ENCODE measurements at regions not wholly inside any gene's neighbourhood (a gene's known extent, or its start where the extent isn't known, plus 50 kb on each side); places are given as distances from the start of the nearest gene placed in this dataset.

GRCh38 chr15:87710406-87710805 is 546.1 kb downstream of the NTRK3 start:
- intact Hi-C loops (cut with micrococcal nuclease; ENCODE audit: unreplicated experiment), result no loop called here
- no peaks in the 10 kb centered on the region for H3K36me3 ChIP-seq (ENCODE audit: insufficient read depth, low read length)
- DNase-seq (ENCODE audit: low spot score), result no peak
- no peaks in the 10 kb centered on the region for H3K9me2 ChIP-seq (ENCODE audit: insufficient read depth, low read length)
- no peaks in the 10 kb centered on the region for H4K20me1 ChIP-seq (ENCODE audit: insufficient read depth, low read length)
- POLR2A ChIA-PET, result no interaction called here
- no peaks in the 10 kb centered on the region for H3K4me1 ChIP-seq (ENCODE audit: insufficient read depth, low read length, poor library complexity, severe bottlenecking)
- no TSS peak for BruUV-seq (replicated peaks)
- CTCF ChIA-PET (ENCODE audit: unreplicated experiment), result no interaction called here
- H3K79me2 ChIP-seq (ENCODE audit: insufficient read depth, low read depth, low read length), result no peaks in the 10 kb centered on the region
- no peak overlapping the region for H3K4me2 ChIP-seq (ENCODE audit: low read length)
- H2AFZ ChIP-seq (ENCODE audit: low read length), result no peak overlapping the region
- no peak overlapping the region for H3K27ac ChIP-seq (ENCODE audit: low read depth, low read length, poor library complexity, severe bottlenecking)
- no peak overlapping the region for H3K4me3 ChIP-seq (ENCODE audit: low read depth, low read length, poor library complexity, severe bottlenecking)
- TF ChIP-seq EZH2phosphoT487 (IDR thresholded peaks at IDR 0.05; ENCODE audit: borderline replicate concordance, low read depth, low read length) (no peak), CTCF (conservative IDR thresholded peaks at IDR 0.05; ENCODE audit: low read length) (no peak)
- no peaks in the 10 kb centered on the region for H3K9me3 ChIP-seq (ENCODE audit: low read length)

DNA sequence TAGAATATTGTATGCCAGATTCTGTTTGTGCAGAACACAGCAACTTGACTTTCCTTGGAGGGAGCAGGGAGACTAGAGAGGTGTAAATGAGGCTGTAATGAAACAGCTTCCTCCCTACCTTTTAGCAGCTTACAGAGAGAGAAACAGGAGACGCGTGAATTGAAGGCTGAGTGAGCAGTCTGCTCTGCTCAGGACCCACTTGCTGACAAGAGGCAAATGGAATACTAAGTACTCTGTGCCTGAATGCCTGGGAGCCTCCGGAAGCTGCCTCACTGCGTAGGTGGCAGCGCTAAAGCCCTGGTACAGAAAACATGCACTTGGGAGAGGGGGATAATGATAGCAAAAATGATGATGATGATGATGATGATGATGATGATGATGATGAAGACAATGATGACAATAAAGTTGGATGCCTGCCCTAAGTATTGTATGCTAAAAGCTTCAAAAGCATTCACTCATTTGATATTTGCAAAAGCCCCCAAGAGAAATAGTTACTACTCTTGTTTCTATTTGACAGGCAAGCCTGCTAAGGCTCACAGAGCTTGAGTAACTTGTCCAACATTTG is 548.9 kb downstream of the NTRK3 start:
- no peaks in the 10 kb centered on the region for H3K79me2 ChIP-seq (ENCODE audit: insufficient read depth, low read depth, low read length)
- CTCF ChIA-PET (ENCODE audit: unreplicated experiment), result no interaction called here
- no TSS peak for BruUV-seq (replicated peaks)
- no peaks in the 10 kb centered on the region for H3K4me1 ChIP-seq (ENCODE audit: insufficient read depth, low read length, poor library complexity, severe bottlenecking)
- H3K9me2 ChIP-seq (ENCODE audit: insufficient read depth, low read length), result no peaks in the 10 kb centered on the region
- no peak for DNase-seq (ENCODE audit: low spot score)
- POLR2A ChIA-PET, result interaction anchor here (0.9 kb wide), 1 partner anchor 26 kb away, joined by 7 read pairs; no protein-coding TSS in a partner anchor
- H3K9me3 ChIP-seq (ENCODE audit: low read length), result no peaks in the 10 kb centered on the region
- H3K36me3 ChIP-seq (ENCODE audit: insufficient read depth, low read length), result no peaks in the 10 kb centered on the region
- no peaks in the 10 kb centered on the region for H4K20me1 ChIP-seq (ENCODE audit: insufficient read depth, low read length)
- no peak overlapping the region for H3K27ac ChIP-seq (ENCODE audit: low read depth, low read length, poor library complexity, severe bottlenecking)
- no peak overlapping the region for H3K4me3 ChIP-seq (ENCODE audit: low read depth, low read length, poor library complexity, severe bottlenecking)
- intact Hi-C loops (cut with micrococcal nuclease; ENCODE audit: unreplicated experiment), result no loop called here
- no peak overlapping the region for H3K4me2 ChIP-seq (ENCODE audit: low read length)
- no peak overlapping the region for H2AFZ ChIP-seq (ENCODE audit: low read length)
- TF ChIP-seq EZH2phosphoT487 (IDR thresholded peaks at IDR 0.05; ENCODE audit: borderline replicate concordance, low read depth, low read length) (no peak), CTCF (conservative IDR thresholded peaks at IDR 0.05; ENCODE audit: low read length) (no peak)

- H3K4me3 ChIP-seq (ENCODE audit: low read depth, low read length, poor library complexity, severe bottlenecking), result no peak overlapping the region
- no peak for TF ChIP-seq EZH2phosphoT487 (IDR thresholded peaks at IDR 0.05; ENCODE audit: borderline replicate concordance, low read depth, low read length)
- TF ChIP-seq CTCF (conservative IDR thresholded peaks at IDR 0.05; ENCODE audit: low read length), result no peak
- intact Hi-C loops (cut with micrococcal nuclease; ENCODE audit: unreplicated experiment), result no loop called here
- no peaks in the 10 kb centered on the region for H4K20me1 ChIP-seq (ENCODE audit: insufficient read depth, low read length)
- H3K4me2 ChIP-seq (ENCODE audit: low read length), result no peak overlapping the region
- CTCF ChIA-PET (ENCODE audit: unreplicated experiment), result no interaction called here
- BruUV-seq (replicated peaks), result no TSS peak
- H3K9me2 ChIP-seq (ENCODE audit: insufficient read depth, low read length), result no peaks in the 10 kb centered on the region
- POLR2A ChIA-PET, result no interaction called here
- H3K79me2 ChIP-seq (ENCODE audit: insufficient read depth, low read depth, low read length), result no peaks in the 10 kb centered on the region
- H2AFZ ChIP-seq (ENCODE audit: low read length), result no peak overlapping the region
- DNase-seq (ENCODE audit: low spot score), result no peak
- no peak overlapping the region for H3K27ac ChIP-seq (ENCODE audit: low read depth, low read length, poor library complexity, severe bottlenecking)
- no peaks in the 10 kb centered on the region for H3K9me3 ChIP-seq (ENCODE audit: low read length)
- no peaks in the 10 kb centered on the region for H3K36me3 ChIP-seq (ENCODE audit: insufficient read depth, low read length)
- no peaks in the 10 kb centered on the region for H3K4me1 ChIP-seq (ENCODE audit: insufficient read depth, low read length, poor library complexity, severe bottlenecking)
These were observed 549.5 kb downstream of the NTRK3 start for GRCh38 chr15:87707071-87707470.

All from OCI-LY7 (cell line).